SK-N-SH treated with all-trans-retinoic acid at 6 μM for 48 hours (cell line): ENCODE measurements at regions not wholly inside any gene's neighbourhood (a gene's known extent, or its start where the extent isn't known, plus 50 kb on each side); places are given as distances from the start of the nearest gene placed in this dataset.

ENCODE experiments used
- ATAC-seq: fragments of 200-7000 bp; cut with Tn5 transposase; 3 replicates; pipeline ENCODE4 v1.9.1; 2020; ENCODE audit warnings: mild to moderate bottlenecking, moderate library complexity
- ARNTL ChIP-seq: fragments of 450-650 bp; formaldehyde crosslinking; IDR thresholded peaks from 2 replicates; pipeline ENCODE4 v1.5.0; 2020; ENCODE audit warnings: low read depth, mild to moderate bottlenecking, moderate library complexity, borderline replicate concordance
- BACH2 ChIP-seq: fragments of 250-450 bp; sonication (Bioruptor Pico); IDR thresholded peaks from 2 replicates; pipeline ENCODE4 v1.9.0; 2021; ENCODE audit warnings: mild to moderate bottlenecking, borderline replicate concordance
- CSDC2 ChIP-seq: fragments of 250-450 bp; sonication (Bioruptor Pico); IDR thresholded peaks from 2 replicates; pipeline ENCODE4 v1.5.0; 2020; ENCODE audit warnings: mild to moderate bottlenecking, moderate library complexity
- ESRRG ChIP-seq: fragments of 250-450 bp; sonication (Bioruptor Pico); IDR thresholded peaks from 2 replicates; pipeline ENCODE4 v1.6.1; 2021; ENCODE audit warnings: mild to moderate bottlenecking
- GLIS3 ChIP-seq: fragments of 250-450 bp; sonication (Bioruptor Pico); IDR thresholded peaks from 2 replicates; pipeline ENCODE4 v1.5.0; 2020; ENCODE audit warnings: mild to moderate bottlenecking, moderate library complexity
- ISL1 ChIP-seq: fragments of 250-450 bp; sonication (Bioruptor Pico); IDR thresholded peaks from 2 replicates; pipeline ENCODE4 v2.1.2; 2022; ENCODE audit warnings: mild to moderate bottlenecking, moderate library complexity
- OSR1 ChIP-seq: fragments of 250-450 bp; sonication (Bioruptor Pico); IDR thresholded peaks from 2 replicates; pipeline ENCODE4 v1.8.0; 2022; ENCODE audit warnings: moderate library complexity, mild to moderate bottlenecking, inconsistent platforms
- PATZ1 ChIP-seq: fragments of 250-450 bp; sonication (Bioruptor Pico); IDR thresholded peaks from 2 replicates; pipeline ENCODE4 v1.8.0; 2020; ENCODE audit warnings: mild to moderate bottlenecking, moderate library complexity, borderline replicate concordance
- PPARA ChIP-seq: fragments of 250-450 bp; sonication (Bioruptor Pico); IDR thresholded peaks from 2 replicates; pipeline ENCODE4 v1.5.0; 2020; ENCODE audit warnings: mild to moderate bottlenecking, borderline replicate concordance
- RARB ChIP-seq: fragments of 250-450 bp; sonication (Bioruptor Pico); IDR thresholded peaks from 2 replicates; pipeline ENCODE4 v1.8.0; 2021; ENCODE audit warnings: mild to moderate bottlenecking, moderate library complexity
- SNAI2 ChIP-seq: fragments of 250-450 bp; sonication (Bioruptor Pico); IDR thresholded peaks from 2 replicates; pipeline ENCODE4 v1.5.0; 2020; ENCODE audit warnings: mild to moderate bottlenecking, moderate library complexity
- TCF4 ChIP-seq: fragments of 250-450 bp; sonication (Bioruptor Pico); IDR thresholded peaks from 2 replicates; pipeline ENCODE4 v1.8.0; 2021; ENCODE audit warnings: mild to moderate bottlenecking, moderate library complexity, borderline replicate concordance
- TOX ChIP-seq: fragments of 250-450 bp; sonication (Bioruptor Pico); IDR thresholded peaks from 2 replicates; pipeline ENCODE4 v1.8.0; 2021; ENCODE audit warnings: mild to moderate bottlenecking, moderate library complexity, borderline replicate concordance
- ZC3H10 ChIP-seq: fragments of 250-450 bp; sonication (Bioruptor Pico); IDR thresholded peaks from 2 replicates; pipeline ENCODE4 v1.5.1; 2021; ENCODE audit warnings: mild to moderate bottlenecking, moderate library complexity
- ZFP3 ChIP-seq: fragments of 250-450 bp; sonication (Bioruptor Pico); IDR thresholded peaks from 2 replicates; pipeline ENCODE4 v1.5.0; 2020; ENCODE audit warnings: mild to moderate bottlenecking, moderate library complexity
- ZFP30 ChIP-seq: fragments of 450-650 bp; formaldehyde crosslinking; IDR thresholded peaks from 2 replicates; pipeline ENCODE4 v1.5.0; 2022; ENCODE audit warnings: mild to moderate bottlenecking, moderate library complexity
- ZNF565 ChIP-seq: fragments of 450-650 bp; formaldehyde crosslinking; conservative IDR thresholded peaks from 2 replicates; pipeline ENCODE4 v1.5.0; 2020; ENCODE audit warnings: low read depth, mild to moderate bottlenecking, moderate library complexity
- ZNF8 ChIP-seq: fragments of 450-650 bp; formaldehyde crosslinking; IDR thresholded peaks from 2 replicates; pipeline ENCODE4 v1.5.0; 2020; ENCODE audit warnings: mild to moderate bottlenecking, moderate library complexity
- TF ChIP-seq, protein P1 (sequence below): fragments of 250-450 bp; sonication (Bioruptor Pico); IDR thresholded peaks from 2 replicates; pipeline ENCODE4 v1.5.0; 2020; ENCODE audit warnings: mild to moderate bottlenecking, moderate library complexity

DNA sequence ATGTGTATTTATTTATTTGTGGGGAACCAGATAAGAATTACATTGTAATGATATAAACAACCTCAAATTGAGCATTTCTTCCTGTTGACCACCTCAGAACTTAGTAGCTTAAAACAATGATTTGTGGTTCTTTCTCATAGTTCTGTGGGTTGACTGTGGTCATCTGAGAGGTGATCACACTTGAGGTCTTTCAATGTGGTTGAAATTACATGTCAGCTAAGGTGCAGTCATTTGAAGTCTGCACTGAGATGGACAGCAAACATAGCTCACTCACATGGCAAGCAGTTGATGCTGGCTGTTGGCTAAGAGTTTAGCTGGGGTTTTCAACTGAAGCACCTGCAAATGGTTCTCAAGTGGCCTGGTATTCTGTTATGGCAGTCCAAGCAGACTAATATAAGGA lies 436.7 kb upstream of the MAP3K7 start:
- TF ChIP-seq ARNTL (CRISPR knock-in tag) (no peak), GLIS3 (CRISPR knock-in tag) (no peak)
- TF ChIP-seq, protein P1, sequence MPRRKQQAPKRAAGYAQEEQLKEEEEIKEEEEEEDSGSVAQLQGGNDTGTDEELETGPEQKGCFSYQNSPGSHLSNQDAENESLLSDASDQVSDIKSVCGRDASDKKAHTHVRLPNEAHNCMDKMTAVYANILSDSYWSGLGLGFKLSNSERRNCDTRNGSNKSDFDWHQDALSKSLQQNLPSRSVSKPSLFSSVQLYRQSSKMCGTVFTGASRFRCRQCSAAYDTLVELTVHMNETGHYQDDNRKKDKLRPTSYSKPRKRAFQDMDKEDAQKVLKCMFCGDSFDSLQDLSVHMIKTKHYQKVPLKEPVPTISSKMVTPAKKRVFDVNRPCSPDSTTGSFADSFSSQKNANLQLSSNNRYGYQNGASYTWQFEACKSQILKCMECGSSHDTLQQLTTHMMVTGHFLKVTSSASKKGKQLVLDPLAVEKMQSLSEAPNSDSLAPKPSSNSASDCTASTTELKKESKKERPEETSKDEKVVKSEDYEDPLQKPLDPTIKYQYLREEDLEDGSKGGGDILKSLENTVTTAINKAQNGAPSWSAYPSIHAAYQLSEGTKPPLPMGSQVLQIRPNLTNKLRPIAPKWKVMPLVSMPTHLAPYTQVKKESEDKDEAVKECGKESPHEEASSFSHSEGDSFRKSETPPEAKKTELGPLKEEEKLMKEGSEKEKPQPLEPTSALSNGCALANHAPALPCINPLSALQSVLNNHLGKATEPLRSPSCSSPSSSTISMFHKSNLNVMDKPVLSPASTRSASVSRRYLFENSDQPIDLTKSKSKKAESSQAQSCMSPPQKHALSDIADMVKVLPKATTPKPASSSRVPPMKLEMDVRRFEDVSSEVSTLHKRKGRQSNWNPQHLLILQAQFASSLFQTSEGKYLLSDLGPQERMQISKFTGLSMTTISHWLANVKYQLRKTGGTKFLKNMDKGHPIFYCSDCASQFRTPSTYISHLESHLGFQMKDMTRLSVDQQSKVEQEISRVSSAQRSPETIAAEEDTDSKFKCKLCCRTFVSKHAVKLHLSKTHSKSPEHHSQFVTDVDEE (CRISPR knock-in tag): no peak
- no peak for ATAC-seq

GRCh38 chr6:91020744-91021143 lies 433.9 kb upstream of the MAP3K7 start:
- ATAC-seq: no peak
- TF ChIP-seq SNAI2 (CRISPR knock-in tag) (no peak), OSR1 (CRISPR knock-in tag) (no peak), ISL1 (CRISPR knock-in tag) (no peak)

- ATAC-seq: no peak
- TF ChIP-seq ESRRG: no peak
- no peak for TF ChIP-seq PATZ1 (CRISPR knock-in tag)
- no peak for TF ChIP-seq RARB (CRISPR knock-in tag)
- TF ChIP-seq ZNF8 (CRISPR knock-in tag): no peak
- no peak for TF ChIP-seq PPARA
- no peak for TF ChIP-seq ZFP30
- TF ChIP-seq GLIS3 (CRISPR knock-in tag): no peak
- TF ChIP-seq CSDC2 (CRISPR knock-in tag): no peak
- no peak for TF ChIP-seq BACH2 (CRISPR knock-in tag)
Observed at GRCh38 chr6:91018586-91018985, 431.7 kb upstream of the MAP3K7 start.

- no peak for ATAC-seq
- TF ChIP-seq ZFP3 (no peak), PATZ1 (CRISPR knock-in tag) (no peak)
- TF ChIP-seq, protein P1 (CRISPR knock-in tag): no peak
Observed at GRCh38 chr6:91013511-91013910, 426.6 kb upstream of the MAP3K7 start.

DNA sequence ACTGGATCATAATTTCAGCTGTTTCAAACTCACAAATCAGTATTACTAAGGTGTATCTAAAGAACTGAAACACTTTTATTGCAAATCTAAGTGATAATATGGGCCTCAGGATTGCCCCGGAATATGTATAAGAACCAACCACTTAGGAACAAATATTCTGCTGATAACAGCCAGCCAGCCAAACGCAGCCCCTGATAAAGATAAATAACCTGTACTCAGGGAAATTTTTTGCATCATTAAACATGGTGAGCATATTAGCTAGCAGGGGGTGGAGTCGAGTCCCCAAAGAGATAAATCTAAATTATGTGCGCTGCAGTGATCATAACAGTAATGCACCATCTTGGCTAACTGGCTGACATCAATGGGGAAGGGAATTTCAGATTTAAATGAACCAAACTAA lies 410.2 kb upstream of the MAP3K7 start:
- ATAC-seq: no peak
- TF ChIP-seq TOX (CRISPR knock-in tag) (no peak), ESRRG (no peak), BACH2 (CRISPR knock-in tag) (no peak), PATZ1 (CRISPR knock-in tag) (no peak), ZC3H10 (no peak), OSR1 (CRISPR knock-in tag) (no peak), ZFP3 (no peak), ZNF8 (CRISPR knock-in tag) (no peak), ARNTL (CRISPR knock-in tag) (no peak), TCF4 (CRISPR knock-in tag) (no peak), RARB (CRISPR knock-in tag) (no peak), GLIS3 (CRISPR knock-in tag) (no peak), ZNF565 (CRISPR knock-in tag) (no peak), ISL1 (CRISPR knock-in tag) (no peak), ZFP30 (no peak)
- TF ChIP-seq, protein P1 (CRISPR knock-in tag): no peak
